ENCODE measurements at regions not wholly inside any gene's neighbourhood (a gene's known extent, or its start where the extent isn't known, plus 50 kb on each side); places are given as distances from the start of the nearest gene placed in this dataset.
A peak's percentile ranks its signal among the peaks of the same experiment; 100 is the strongest.
"Not testable (repeated sequence)": the region's sequence is repeated elsewhere in the genome, so short reads cannot be mapped to it uniquely, and the experiment has no call there.

- peak; percentile 1 for DNase-seq
Measured at GRCh38 chr12:5328669-5329517, 103.0 kb upstream of the NTF3 start.

GRCh38 chr12:5332551-5332950 is 99.4 kb upstream of the NTF3 start:
- no peak for DNase-seq

- DNase-seq = no peak
Measured at GRCh38 chr12:5333096-5333495, 98.8 kb upstream of the NTF3 start.

- no peak for DNase-seq
Measured at GRCh38 chr12:5335069-5335468, 96.8 kb upstream of the NTF3 start.

GRCh38 chr12:5341086-5341485 is 90.8 kb upstream of the NTF3 start:
- not testable (repeated sequence) for DNase-seq

- DNase-seq = no peak
Measured at GRCh38 chr12:5343711-5344110, 88.2 kb upstream of the NTF3 start.

GRCh38 chr12:5344131-5344530 is 87.8 kb upstream of the NTF3 start:
- DNase-seq = no peak

- no peak for DNase-seq
Measured at GRCh38 chr12:5345534-5345933, 86.4 kb upstream of the NTF3 start.

GRCh38 chr12:5348057-5348456 is 83.9 kb upstream of the NTF3 start:
- no peak for DNase-seq

- no peak for DNase-seq
Measured at GRCh38 chr12:5348491-5348890, 83.4 kb upstream of the NTF3 start.

- no peak for DNase-seq
Measured at GRCh38 chr12:5364036-5364770, 67.7 kb upstream of the NTF3 start.

GRCh38 chr12:5369298-5369697 is 62.6 kb upstream of the NTF3 start:
- no peak for DNase-seq

- no peak for DNase-seq
Measured at GRCh38 chr12:5371631-5372030, 60.3 kb upstream of the NTF3 start.

- DNase-seq = no peak
Measured at GRCh38 chr12:5374713-5375112, 57.2 kb upstream of the NTF3 start.

- no peak for DNase-seq
Measured at GRCh38 chr12:5375547-5376295, 56.2 kb upstream of the NTF3 start.

- DNase-seq = no peak
Measured at GRCh38 chr12:5376591-5377207, 55.2 kb upstream of the NTF3 start.

GRCh38 chr12:5377997-5378592 is 53.8 kb upstream of the NTF3 start:
- DNase-seq = no peak

- DNase-seq = no peak
Measured at GRCh38 chr12:5379749-5380496, 52.0 kb upstream of the NTF3 start.
